ENCODE measurements at regions not wholly inside any gene's neighbourhood (a gene's known extent, or its start where the extent isn't known, plus 50 kb on each side); places are given as distances from the start of the nearest gene placed in this dataset.

GRCh38 chr2:71950256-71951082, 197.2 kb downstream of the CYP26B1 start:
- no peak for TF ChIP-seq CTCF (IDR thresholded peaks at IDR 0.05)
- TF ChIP-seq EZH2phosphoT487 (IDR thresholded peaks at IDR 0.05) = no peak

All from neural progenitor cell (in vitro differentiated cells).